DMS153 treated with DMSO at 0.1 percent for 48 hours (cell line): ENCODE measurements at regions not wholly inside any gene's neighbourhood (a gene's known extent, or its start where the extent isn't known, plus 50 kb on each side); places are given as distances from the start of the nearest gene placed in this dataset.
"Not testable (repeated sequence)": the region's sequence is repeated elsewhere in the genome, so short reads cannot be mapped to it uniquely, and the experiment has no call there.

Experiments
- DNase-seq: peaks from one replicate; lab custom pipeline; 2025; ENCODE audit not compliant: unreplicated experiment; lab: John Stamatoyannopoulos, UW

DNA sequence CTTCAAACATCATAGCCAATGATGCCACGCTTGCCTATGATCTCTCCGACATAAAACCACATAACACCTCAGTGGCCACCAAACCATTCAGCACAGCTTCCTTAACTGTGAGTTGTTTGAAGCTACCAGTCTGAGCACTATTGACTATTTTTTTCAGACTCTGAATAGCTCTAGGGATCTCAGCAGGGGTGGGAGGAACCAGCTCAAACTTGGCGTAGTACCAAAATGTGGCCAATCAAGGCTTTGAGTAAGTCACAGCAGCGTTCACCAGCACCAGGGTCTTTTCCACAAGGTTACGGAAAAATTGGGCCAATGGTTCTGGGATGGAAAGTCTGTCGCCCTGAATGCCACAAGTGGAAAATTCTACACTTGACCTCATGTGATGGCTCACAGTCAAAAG, 70.6 kb downstream of the SMPDL3A start:
- no peak for DNase-seq

DNA sequence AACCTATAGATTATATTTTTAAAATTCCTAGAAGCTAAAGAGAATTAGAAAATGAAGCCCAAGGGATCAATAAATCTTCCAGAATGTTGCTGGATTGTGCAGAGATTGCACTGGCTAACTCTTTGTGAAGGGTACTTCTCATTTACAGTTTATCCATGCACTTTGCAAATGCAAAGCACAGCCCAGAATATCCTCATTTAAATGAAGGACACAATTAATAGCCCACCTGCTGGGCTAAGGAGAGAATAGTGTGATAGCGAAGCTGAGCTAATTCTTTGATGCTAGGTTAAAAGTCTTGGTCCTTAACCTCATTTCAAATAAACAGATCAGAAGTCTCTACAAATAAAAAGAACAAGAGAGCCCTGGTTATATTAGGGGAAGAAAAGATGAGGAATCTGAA, 72.5 kb downstream of the SMPDL3A start:
- DNase-seq: no peak

DNA sequence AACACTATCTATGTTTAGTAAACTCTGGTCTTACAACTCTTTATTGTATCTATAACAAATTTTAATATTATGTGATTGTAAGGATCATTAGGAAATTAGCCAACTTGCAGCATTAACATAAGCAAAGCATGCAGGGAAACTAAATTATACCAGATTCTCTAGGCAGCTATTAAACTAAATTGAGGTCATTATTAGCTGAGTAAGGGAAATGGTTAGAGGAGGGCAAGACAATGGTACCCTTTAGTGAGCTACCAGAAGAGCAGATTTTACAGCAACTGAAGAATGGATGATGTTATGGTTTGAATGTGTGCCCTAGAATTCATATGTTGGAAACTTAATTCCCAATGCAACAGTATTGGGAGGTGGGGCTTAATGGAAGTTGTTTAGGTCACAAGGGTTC, 79.1 kb downstream of the SMPDL3A start:
- no peak for DNase-seq

DNA sequence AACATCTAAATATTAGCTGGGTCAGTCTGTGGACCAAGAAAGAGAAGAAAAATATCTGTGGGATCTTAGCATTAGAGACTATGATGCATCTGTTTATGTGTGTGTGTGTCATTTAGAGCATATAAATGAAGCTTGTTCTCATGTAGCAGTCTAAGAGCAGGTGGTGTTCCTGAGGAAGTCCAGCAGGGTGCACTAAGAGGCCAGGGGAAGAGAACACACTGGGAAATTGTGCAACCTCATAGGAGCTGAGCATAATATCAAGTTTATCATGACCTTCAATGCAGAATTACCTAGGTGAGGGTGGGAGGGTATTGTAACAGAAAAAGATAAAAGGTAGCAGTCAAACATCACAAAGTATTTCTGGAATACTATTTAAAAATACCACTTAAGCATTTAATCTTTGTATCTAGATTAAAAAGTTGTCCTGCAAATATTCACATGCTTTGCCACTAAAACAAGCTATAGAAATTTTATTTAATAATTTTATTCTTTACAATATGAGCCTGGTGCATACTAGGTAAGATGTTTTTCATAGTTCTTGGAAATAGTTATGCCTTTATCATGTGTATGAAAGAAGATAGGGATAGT, 80.5 kb downstream of the SMPDL3A start:
- peak; percentile 38 for DNase-seq

DNA sequence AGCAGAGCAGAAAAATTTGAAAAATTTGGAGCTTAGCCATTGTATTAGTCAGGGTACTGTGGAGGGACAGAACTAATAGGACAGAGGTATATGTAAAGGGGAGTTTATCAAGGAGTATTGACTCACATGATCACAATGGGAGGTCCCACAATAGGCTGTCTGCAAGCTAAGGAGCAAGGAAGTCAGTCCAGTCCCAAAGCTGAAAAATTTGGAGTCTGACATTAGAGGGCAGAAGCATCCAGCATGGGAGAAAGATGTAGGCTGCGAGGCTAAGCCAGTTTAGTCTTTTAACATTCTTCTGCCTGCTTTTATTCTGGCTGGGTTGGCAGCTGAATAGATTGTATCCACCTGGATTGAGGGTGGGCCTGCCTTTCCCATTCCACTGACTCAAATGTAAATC, 82.0 kb downstream of the SMPDL3A start:
- no peak for DNase-seq

DNA sequence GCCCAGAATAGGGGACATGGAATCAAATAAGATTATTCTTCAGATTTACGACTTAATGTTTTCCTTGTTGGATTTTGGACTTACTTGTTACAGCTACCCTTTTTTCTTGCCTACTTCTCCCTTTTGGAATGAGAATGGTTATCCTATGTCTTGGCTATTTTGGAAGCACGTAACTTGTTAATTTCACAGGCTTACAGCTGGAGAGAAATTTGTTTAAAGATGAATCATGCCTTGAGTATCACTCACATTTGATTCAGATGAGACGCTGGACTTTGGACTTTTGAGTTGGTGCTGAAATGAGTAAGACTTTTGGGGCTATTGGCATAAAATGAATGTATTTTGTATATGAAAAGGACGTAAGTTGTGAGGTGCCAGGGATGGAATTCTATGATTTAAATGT, 83.3 kb downstream of the SMPDL3A start:
- DNase-seq: no peak

DNA sequence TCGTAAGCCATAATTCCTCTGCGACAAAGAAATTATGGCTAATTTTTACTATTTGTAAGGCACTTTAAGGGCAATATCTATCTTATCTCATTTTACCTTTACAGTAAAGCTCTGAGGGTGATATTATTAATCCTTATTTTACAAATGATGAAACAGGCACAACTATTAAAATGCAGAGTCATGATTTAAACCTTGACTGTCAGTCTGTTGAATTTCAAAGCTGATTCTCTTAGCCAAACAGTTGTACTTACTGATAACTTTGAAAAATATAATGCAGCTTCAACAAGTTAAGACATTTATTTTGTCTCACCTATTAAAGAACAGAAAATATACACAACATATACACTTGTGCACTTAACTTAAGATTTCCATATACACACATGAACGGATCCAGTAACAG, 88.2 kb downstream of the SMPDL3A start:
- no peak for DNase-seq

DNA sequence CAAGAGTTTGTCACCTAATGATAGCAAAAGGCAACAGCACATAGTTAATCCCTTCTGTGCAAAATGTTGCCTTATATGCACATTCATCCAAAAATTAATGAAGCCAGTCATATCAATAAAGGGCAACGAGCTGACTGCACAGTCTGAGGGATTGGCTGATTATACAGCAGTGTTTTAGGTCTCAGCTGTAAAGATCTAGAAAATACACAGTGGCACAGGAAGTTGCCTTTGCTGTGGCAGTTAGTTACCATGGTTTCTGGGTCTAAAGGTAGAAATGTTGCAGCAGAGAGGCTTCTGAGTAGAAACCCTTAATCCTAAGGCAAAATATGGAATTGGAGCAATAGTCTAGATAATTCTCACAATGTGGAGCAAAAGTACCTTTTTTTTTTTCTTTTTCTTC, 89.7 kb downstream of the SMPDL3A start:
- no peak for DNase-seq

DNA sequence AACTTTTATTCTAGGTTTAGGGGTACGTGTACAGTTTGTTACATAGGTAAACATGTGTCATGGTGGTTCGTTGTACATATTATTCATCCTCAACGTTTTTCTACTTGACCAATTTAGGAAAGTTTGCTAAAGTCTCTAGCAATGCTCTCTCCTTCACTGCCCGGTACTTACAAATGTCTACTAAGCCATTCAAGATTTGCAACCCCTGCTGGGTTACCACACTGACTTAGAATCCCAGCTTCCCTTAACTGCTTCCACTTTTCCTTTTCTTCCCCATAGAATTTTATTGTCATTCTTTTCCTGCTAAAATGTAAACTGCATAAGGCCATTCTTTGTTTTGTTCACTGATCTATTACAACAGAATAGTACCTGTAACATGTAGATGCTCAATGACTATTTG, 97.4 kb downstream of the SMPDL3A start:
- no peak for DNase-seq

DNA sequence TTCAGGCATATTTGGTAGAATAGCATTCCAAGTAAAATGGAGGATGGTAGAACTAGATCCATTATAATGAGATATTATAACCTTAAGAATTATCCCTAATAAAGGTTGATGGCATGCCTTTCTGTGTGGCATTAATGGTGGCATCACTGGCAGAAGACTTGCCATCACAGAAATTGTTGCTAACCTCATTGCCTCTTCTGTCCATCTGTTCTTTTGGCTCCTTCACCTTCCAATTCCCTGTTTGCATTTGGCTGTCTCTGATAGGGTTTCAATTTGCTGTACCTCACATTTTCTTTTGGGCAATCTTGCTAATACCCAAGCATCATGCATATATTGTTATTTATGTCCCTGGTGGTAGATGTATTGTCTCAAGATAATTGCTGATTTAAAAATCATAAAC, 98.9 kb downstream of the SMPDL3A start:
- no peak for DNase-seq

DNA sequence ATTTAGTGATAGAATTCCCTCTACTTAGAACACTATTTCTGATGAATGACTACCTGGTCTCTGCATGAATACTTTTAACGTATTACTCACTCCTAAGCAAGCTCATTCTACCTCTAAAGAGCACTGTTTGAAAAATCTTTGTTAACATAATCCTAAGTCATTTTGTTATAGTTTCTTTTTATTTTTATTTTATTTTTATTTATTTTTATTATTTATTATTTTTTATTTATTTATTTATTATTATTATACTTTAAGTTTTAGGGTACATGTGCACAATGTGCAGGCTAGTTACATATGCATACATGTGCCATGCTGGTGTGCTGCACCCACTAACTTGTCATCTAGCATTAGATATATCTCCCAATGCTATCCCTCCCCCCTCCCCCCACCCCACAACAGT, 99.6 kb downstream of the SMPDL3A start:
- not testable (repeated sequence) for DNase-seq

DNA sequence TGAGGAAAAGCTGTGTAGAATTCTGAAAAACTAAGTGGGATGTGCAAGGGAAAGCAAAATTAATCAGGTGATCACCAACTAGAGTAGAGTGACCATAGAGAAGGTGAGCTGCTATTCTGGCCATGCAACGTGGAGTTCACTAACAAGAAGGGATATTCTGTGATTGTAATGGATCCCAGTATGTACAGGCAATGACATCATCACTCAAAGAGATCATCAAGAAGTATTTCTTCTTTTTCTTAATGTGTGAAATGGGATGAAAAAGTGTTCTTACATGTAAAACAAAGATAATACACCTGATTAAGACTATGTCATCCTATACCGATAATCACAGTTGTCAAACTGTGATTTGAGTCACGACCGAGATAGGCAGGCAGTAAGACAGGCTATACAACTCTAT, 101.2 kb downstream of the SMPDL3A start:
- no peak for DNase-seq

DNA sequence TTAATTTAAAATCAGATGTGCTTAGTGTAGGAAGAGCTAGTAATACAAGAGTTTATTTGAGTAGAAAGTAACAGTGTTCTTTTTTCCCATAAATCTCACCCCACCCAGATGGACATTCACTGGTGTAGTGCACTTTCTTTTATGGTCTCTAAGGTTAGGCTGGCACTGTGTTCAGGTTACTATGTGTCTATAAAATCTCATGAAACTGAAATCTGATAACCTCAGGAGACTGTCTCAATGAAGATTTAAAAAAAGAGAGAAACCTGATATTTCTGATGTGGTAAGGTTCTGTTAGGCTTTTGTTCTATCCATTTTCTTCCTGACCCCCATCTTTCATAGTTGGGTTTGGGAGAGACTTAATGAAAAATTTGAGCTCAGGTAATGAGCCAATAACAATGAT, 101.2 kb upstream of the CLVS2 start:
- no peak for DNase-seq

DNA sequence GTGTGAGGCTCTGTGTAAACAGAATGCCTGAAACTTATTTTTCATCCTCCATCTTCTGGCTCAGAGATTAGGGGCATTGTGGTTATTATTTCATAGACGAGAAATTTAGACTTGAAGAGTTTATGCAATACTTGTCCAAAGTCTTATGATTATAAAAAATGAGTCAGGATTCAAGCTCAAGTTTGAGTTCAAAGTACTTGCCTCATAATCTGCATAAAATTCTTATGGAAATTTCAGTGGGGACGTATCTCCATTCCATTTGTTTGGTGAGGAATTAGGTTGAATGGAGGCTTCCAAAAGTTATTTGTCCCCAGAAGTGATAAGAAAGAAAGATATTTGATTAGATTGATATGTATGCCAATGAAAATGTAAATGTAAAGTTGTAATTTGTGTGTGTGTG, 93.7 kb upstream of the CLVS2 start:
- DNase-seq: no peak

DNA sequence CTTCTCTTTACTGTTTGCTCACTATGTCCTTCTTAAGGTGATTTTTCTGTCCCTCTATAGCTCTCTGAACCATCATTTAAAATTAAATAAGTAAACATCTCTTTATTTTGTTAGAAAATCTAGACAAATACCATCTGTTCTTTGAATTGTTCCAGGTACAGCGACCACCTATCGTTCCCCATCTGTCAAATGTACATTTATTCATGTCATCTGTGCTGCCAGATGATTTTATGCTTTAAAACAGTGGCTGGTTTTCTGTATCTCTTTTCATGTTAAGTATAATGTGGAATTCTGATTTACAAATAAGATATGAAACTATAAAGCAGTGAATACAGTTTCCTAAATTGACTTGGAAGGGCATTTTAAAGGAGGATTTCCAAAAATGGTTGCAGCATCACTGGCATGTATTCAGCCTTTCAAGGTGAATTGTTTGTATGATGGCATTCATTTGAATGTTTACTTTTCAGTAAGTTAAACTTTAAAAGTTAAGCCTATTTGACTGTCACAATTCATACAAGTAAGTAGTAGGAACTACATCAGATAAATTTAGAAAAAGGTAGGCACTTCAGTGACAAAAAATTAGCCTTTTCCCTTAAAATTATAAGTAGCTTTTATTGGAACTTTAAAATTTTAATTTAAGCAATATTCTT, 92.6 kb upstream of the CLVS2 start:
- no peak for DNase-seq

DNA sequence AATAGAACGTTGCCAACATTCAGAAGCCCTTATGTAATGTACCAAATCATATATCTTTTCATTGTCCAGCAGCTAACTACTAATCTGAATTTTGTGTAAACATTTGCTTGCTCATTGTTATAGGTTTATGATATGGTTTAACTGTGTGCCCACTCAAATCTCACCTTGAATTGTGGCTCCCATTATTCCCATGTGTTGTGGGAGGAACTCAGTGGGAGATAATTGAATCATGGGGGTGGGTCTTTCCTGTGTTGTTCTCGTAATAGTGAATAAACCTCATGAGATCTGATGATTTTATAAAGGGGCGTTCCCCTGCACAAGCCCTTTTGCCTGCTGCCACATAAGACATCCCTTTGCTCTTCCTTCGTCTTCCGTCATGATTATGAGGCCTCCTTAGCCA, 91.9 kb upstream of the CLVS2 start:
- no peak for DNase-seq

DNA sequence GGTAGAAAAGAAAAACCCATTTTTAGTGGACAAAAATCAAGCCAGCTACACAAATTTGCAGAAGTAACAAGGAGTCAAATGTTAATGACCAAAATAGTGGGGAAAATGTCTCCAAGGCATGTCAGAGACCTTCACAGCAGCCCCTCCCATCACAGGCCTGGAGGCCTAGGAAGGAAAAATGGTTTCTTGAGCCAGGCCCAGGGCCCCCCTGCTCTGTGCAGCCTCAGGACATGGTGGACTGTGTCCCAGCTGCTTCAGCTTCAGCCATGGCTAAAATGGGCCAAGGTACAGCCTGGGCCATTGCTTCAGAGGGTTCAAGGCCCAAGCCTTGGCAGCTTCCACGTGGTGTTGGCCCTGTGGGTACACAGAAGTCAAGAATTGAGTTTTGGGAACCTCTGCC, 82.5 kb upstream of the CLVS2 start:
- DNase-seq: no peak

DNA sequence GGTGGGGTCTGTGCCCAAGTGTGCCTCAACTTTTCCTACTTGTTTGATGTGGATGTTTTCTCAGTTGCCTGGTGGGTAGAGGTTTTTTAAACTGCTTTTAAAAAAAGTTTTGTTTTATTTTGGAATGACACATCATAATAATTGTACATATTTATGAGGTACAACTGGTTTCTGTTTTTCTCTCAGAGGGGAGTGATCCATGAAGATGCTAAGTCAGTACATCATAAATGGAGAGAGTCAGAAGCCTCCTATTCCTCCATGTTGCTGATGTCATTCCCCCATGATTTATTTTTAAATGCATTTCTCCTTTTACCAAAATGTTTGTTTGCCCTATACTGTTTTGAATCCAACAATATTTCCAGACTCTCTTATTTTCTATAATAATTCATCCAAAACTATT, 77.3 kb upstream of the CLVS2 start:
- DNase-seq: no peak

DNA sequence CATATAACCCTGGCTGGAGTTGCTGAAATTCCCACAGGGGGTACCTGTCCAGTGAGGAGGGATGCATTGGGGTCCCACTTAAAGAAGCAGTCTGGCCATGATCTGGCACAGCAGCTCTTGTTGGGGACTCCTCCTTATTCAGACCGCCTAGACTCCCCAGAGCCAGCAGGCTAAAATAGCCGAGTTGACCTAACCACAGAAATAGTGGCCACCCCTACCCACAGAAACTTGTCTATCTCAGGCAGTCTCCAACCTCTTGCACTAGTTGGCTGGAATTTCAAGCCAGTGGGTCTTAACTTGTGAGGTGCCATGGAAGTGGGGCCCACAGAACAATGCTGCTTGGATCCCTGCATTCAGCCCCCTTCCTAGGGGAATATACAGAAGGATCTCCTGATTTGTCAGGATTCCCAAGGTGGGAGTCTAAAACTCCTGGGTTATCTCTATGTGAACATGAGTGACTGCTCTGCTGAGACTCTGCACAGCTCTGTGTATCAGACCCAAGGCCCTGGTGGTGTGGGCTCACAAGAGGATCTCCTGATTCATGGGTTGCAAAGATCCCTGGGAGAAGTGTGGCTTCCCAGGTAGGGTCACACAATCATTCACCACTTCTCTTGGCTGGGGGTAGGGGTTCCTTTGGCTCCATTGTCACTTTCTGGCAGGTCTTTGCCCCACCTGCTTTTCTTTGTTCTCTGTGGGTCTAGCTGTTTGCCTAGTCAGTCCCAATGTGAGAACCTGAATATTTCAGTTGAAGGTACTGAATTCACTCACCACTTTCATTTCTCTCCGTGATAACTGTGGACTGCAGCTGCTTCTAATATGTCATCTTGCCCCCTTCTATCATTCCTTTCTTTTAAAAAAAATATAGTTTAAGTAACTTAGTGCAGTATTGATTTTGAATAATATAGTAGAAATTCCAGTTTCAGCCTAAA, 65.5 kb upstream of the CLVS2 start:
- no peak for DNase-seq

DNA sequence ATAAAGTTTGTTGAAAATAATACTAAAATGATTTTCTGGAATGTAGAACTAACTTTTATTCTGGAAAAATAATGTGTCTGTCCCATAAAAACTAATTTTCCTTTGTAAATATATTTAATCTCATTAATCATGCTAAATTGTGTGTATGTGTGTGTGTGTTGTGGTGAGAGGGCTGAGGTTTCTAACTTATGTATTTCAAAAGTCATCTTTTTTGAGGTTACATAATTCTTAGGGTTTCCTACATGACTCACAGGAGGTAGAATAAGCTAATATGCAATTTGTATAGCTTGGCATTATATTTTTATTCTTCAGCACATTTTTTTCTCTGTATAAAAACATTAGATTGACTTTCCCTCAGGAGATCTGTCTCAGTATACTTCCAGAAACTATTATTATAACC, 64.1 kb upstream of the CLVS2 start:
- no peak for DNase-seq

DNA sequence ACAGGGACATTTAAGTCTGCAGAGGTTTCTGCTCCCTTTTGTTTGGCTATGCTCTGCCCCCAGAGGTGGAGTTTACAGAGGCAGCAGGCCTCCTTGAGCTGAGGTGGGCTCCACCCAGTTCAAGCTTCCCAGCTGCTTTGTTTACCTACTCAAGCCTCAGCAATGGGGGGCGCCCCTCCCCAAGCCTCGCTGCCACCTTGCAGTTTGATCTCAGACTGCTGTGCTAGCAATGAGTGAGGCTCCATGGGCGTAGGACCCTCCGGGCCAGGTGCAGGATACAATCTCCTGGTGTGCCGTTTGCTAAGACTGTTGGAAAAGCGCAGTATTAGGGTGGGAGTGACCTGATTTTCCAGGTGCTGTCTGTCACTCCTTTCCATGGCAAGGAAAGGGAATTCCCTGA, 51.1 kb upstream of the CLVS2 start:
- DNase-seq: not testable (repeated sequence)
